HL-60/S4 treated with phorbol 12-myristate 13-acetate at 8.2 ng/mL for 4 days and 3 days (cell line): ENCODE measurements at regions not wholly inside any gene's neighbourhood (a gene's known extent, or its start where the extent isn't known, plus 50 kb on each side); places are given as distances from the start of the nearest gene placed in this dataset.

Experiments
- in situ Hi-C: fragments of 300-500 bp; cut with MboI; formaldehyde crosslinking; loops from 2 replicates; pipeline ENCODE4 v1.15.0; 2022; ENCODE audit warnings: low sequenced_read_pairs

GRCh38 chr1:50300297-50300696 lies 122.9 kb downstream of the DMRTA2 start:
- in situ Hi-C loops, result no loop called here

- in situ Hi-C loops, result no loop called here
Observed at GRCh38 chr1:50295566-50295965, 127.7 kb downstream of the DMRTA2 start.

- in situ Hi-C loops, result no loop called here
Observed at GRCh38 chr1:50292276-50292675, 131.0 kb downstream of the DMRTA2 start.

GRCh38 chr1:50289495-50289894 lies 133.7 kb downstream of the DMRTA2 start:
- in situ Hi-C loops, result no loop called here

GRCh38 chr1:50285994-50286393 lies 137.2 kb downstream of the DMRTA2 start:
- in situ Hi-C loops, result no loop called here

GRCh38 chr1:50279622-50280330 lies 143.5 kb downstream of the DMRTA2 start:
- in situ Hi-C loops, result no loop called here

- in situ Hi-C loops, result no loop called here
Observed at GRCh38 chr1:50278961-50279360, 144.3 kb downstream of the DMRTA2 start.

- in situ Hi-C loops, result no loop called here
Observed at GRCh38 chr1:50278410-50278809, 144.8 kb downstream of the DMRTA2 start.

- in situ Hi-C loops, result no loop called here
Observed at GRCh38 chr1:50275566-50275965, 147.7 kb downstream of the DMRTA2 start.

GRCh38 chr1:50272912-50273311 lies 150.3 kb downstream of the DMRTA2 start:
- in situ Hi-C loops, result no loop called here

- in situ Hi-C loops, result no loop called here
Observed at GRCh38 chr1:50271968-50272578, 151.2 kb downstream of the DMRTA2 start.

- in situ Hi-C loops, result no loop called here
Observed at GRCh38 chr1:50271337-50271736, 151.9 kb downstream of the DMRTA2 start.

GRCh38 chr1:50270926-50271325 lies 152.3 kb downstream of the DMRTA2 start:
- in situ Hi-C loops, result no loop called here

- in situ Hi-C loops, result no loop called here
Observed at GRCh38 chr1:50268049-50268448, 155.2 kb downstream of the DMRTA2 start.

- in situ Hi-C loops, result no loop called here
Observed at GRCh38 chr1:50266509-50266908, 156.7 kb downstream of the DMRTA2 start.

GRCh38 chr1:50265790-50266314 lies 157.1 kb downstream of the ELAVL4 start:
- in situ Hi-C loops, result no loop called here

GRCh38 chr1:50264590-50264989 lies 155.9 kb downstream of the ELAVL4 start:
- in situ Hi-C loops, result no loop called here

GRCh38 chr1:50262436-50262835 lies 153.7 kb downstream of the ELAVL4 start:
- in situ Hi-C loops, result no loop called here

- in situ Hi-C loops, result no loop called here
Observed at GRCh38 chr1:50261951-50262350, 153.2 kb downstream of the ELAVL4 start.

GRCh38 chr1:50257940-50258685 lies 149.4 kb downstream of the ELAVL4 start:
- in situ Hi-C loops, result no loop called here

GRCh38 chr1:50257029-50257428 lies 148.3 kb downstream of the ELAVL4 start:
- in situ Hi-C loops, result no loop called here
